GM23338 (cell line): ENCODE measurements at regions not wholly inside any gene's neighbourhood (a gene's known extent, or its start where the extent isn't known, plus 50 kb on each side); places are given as distances from the start of the nearest gene placed in this dataset.

Experiments
- ATAC-seq: fragments of 200-7000 bp; cut with Tn5 transposase; 3 replicates; pipeline ENCODE4 v1.9.1; 2020
- DNase-seq: peaks from one replicate; pipeline ENCODE4 v3.0.0-alpha.2; 2015; ENCODE audit warnings: low spot score
- H2AFZ ChIP-seq: fragments of 200-600 bp; sonication (generic); 2 replicates; pipeline ENCODE4 v1.8.0; 2016; ENCODE audit warnings: antibody characterized with exemption, mild to moderate bottlenecking, moderate library complexity
- H3F3A ChIP-seq: fragments of 200-600 bp; sonication (generic); replicated peaks from 2 replicates; pipeline ENCODE4 v1.8.0; 2017; ENCODE audit warnings: antibody characterized with exemption, mixed run types, low read depth
- H3K27ac ChIP-seq: fragments of 200-600 bp; sonication (generic); 2 replicates; pipeline ENCODE4 v1.6.1; 2016; ENCODE audit warnings: low read depth
- H3K27me3 ChIP-seq: fragments of 200-600 bp; sonication (generic); 2 replicates; pipeline ENCODE4 v1.8.0; 2016; ENCODE audit warnings: mild to moderate bottlenecking, mixed run types, moderate library complexity; ENCODE audit not compliant: insufficient read depth
- H3K36me3 ChIP-seq: fragments of 200-600 bp; sonication (generic); 2 replicates; pipeline ENCODE4 v1.8.0; 2016; ENCODE audit warnings: mild to moderate bottlenecking; ENCODE audit not compliant: insufficient read depth
- H3K4me1 ChIP-seq: fragments of 200-600 bp; sonication (generic); 2 replicates; pipeline ENCODE4 v1.8.0; 2016; ENCODE audit warnings: mild to moderate bottlenecking, moderate library complexity; ENCODE audit not compliant: insufficient read depth
- H3K4me2 ChIP-seq: fragments of 200-600 bp; sonication (generic); 2 replicates; pipeline ENCODE4 v1.7.1; 2017; ENCODE audit warnings: mixed run types
- H3K4me3 ChIP-seq: fragments of 200-600 bp; sonication (generic); 2 replicates; pipeline ENCODE4 v1.6.1; 2016; ENCODE audit warnings: mixed run types
- H3K79me2 ChIP-seq: fragments of 200-600 bp; sonication (generic); replicated peaks from 2 replicates; pipeline ENCODE4 v1.8.0; 2017; ENCODE audit warnings: mild to moderate bottlenecking; ENCODE audit not compliant: insufficient read depth
- H3K9me2 ChIP-seq: fragments of 200-600 bp; sonication (generic); 2 replicates; pipeline ENCODE4 v1.8.0; 2017; ENCODE audit not compliant: insufficient read depth
- H4K20me1 ChIP-seq: fragments of 200-600 bp; sonication (generic); replicated peaks from 2 replicates; pipeline ENCODE4 v1.8.0; 2017; ENCODE audit warnings: mild to moderate bottlenecking; ENCODE audit not compliant: insufficient read depth
- H3K27ac Mint-ChIP-seq: 2 replicates; pipeline ENCODE4 v1.8.0; 2020; ENCODE audit warnings: inconsistent platforms, mild to moderate bottlenecking, moderate library complexity, mixed read lengths
- H3K27me3 Mint-ChIP-seq: 3 replicates; pipeline ENCODE4 v1.8.0; 2022; ENCODE audit warnings: low read depth, mild to moderate bottlenecking, moderate library complexity, mixed read lengths, inconsistent platforms; ENCODE audit not compliant: insufficient read depth, poor library complexity
- H3K36me3 Mint-ChIP-seq: 3 replicates; pipeline ENCODE4 v1.8.0; 2021; ENCODE audit warnings: low read depth, mild to moderate bottlenecking, inconsistent platforms, moderate library complexity, mixed read lengths
- H3K4me1 Mint-ChIP-seq: 3 replicates; pipeline ENCODE4 v1.8.0; 2020; ENCODE audit warnings: mild to moderate bottlenecking, inconsistent platforms, mixed read lengths
- H3K4me3 Mint-ChIP-seq: 3 replicates; pipeline ENCODE4 v1.8.0; 2021; ENCODE audit warnings: moderate library complexity, mild to moderate bottlenecking, inconsistent platforms, mixed read lengths
- H3K9me3 Mint-ChIP-seq: 3 replicates; pipeline ENCODE4 v1.8.0; 2020; ENCODE audit warnings: moderate library complexity, mild to moderate bottlenecking, inconsistent platforms, mixed read lengths
- CREB1 ChIP-seq: fragments of 250-450 bp; sonication (Bioruptor Pico); IDR thresholded peaks from 2 replicates; pipeline ENCODE4 v1.5.0; 2020; ENCODE audit warnings: low read depth, mild to moderate bottlenecking, moderate library complexity
- EZH2 ChIP-seq: fragments of 200-600 bp; sonication (generic); IDR thresholded peaks from one replicate; pipeline ENCODE4 v1.8.0; 2017; ENCODE audit warnings: antibody characterized with exemption, mild to moderate bottlenecking, low read depth; ENCODE audit not compliant: unreplicated experiment
- EZH2phosphoT487 ChIP-seq: fragments of 200-600 bp; sonication (generic); IDR thresholded peaks from one replicate; pipeline ENCODE4 v1.8.1; 2018; ENCODE audit warnings: antibody characterized with exemption; ENCODE audit not compliant: unreplicated experiment
- JUNB ChIP-seq: IDR thresholded peaks from one replicate; pipeline ENCODE4 v1.6.1; 2016; ENCODE audit warnings: antibody characterized with exemption; ENCODE audit not compliant: unreplicated experiment
- NANOG ChIP-seq: IDR thresholded peaks from 2 replicates; pipeline ENCODE4 v1.6.1; 2016; ENCODE audit warnings: antibody characterized with exemption, borderline replicate concordance
- POLR2AphosphoS5 ChIP-seq: IDR thresholded peaks from 2 replicates; pipeline ENCODE4 v1.6.1; 2016; ENCODE audit warnings: antibody characterized with exemption, low read depth
- ZNF114 ChIP-seq: fragments of 250-450 bp; sonication (Bioruptor Pico); IDR thresholded peaks from 2 replicates; pipeline ENCODE4 v1.5.0; 2020; ENCODE audit warnings: mild to moderate bottlenecking, moderate library complexity
- ZNF331 ChIP-seq: fragments of 250-450 bp; sonication (Bioruptor Pico); IDR thresholded peaks from 2 replicates; pipeline ENCODE4 v1.5.0; 2020; ENCODE audit warnings: low read depth, mild to moderate bottlenecking, moderate library complexity
- TF ChIP-seq, protein P1 (sequence below): fragments of 250-450 bp; sonication (Bioruptor Pico); IDR thresholded peaks from 2 replicates; pipeline ENCODE4 v1.5.0; 2020; ENCODE audit warnings: mild to moderate bottlenecking, moderate library complexity
- TF ChIP-seq, protein P2 (sequence below), 2 experiments: fragments of 200-600 bp in 1 of 2; sonication (generic) in 1 of 2; conservative IDR thresholded peaks; 2 replicates each; pipeline versions ENCODE4 v1.5.1 to v1.6.1; 2016 to 2017; ENCODE audit warnings: antibody characterized with exemption in 2 of 2, low read depth in 2 of 2, mild to moderate bottlenecking in 2 of 2, moderate library complexity in 1 of 2

DNA sequence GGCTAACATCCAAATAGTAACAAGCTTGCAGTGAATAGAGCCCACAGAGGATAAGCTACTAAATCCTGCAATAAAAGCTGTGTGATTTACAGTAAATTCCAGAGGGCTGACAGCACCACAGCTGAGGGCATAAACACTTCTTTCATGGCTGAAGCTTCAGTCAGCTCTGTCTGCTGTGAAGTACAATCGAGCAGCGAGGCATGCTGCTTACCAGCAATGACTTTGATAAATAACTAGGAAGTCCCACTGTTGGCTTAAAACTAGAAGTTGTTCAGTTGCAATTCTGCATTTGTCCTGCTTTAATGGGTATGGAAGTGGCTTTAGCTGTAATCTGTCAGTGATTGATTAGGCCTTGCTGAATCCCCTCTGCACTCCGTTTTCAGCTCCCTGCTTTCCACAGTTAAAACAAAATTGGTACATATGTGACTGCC, 65.2 kb upstream of the FIGN start:
- Histone ChIP-seq H3K4me3 (no peak overlapping the region), H4K20me1 (no peaks in the 10 kb centered on the region), H3K27ac (no peak overlapping the region), H3K9me2 (no peaks in the 10 kb centered on the region), H3K36me3 (no peaks in the 10 kb centered on the region), H3F3A (no peaks in the 10 kb centered on the region), H3K4me2 (no peak overlapping the region), H3K79me2 (no peaks in the 10 kb centered on the region), H3K4me1 (no peaks in the 10 kb centered on the region), H3K27me3 (no peaks in the 10 kb centered on the region), H2AFZ (0 out of 2 replicates have a peak overlapping the region, but pooled peaks have one; percentile 30)
- H3K27me3 Mint-ChIP-seq: no peaks in the 10 kb centered on the region
- no peaks in the 10 kb centered on the region for H3K9me3 Mint-ChIP-seq
- H3K4me1 Mint-ChIP-seq: no peaks in the 10 kb centered on the region; the same call in 2 of the 3 replicates
- no peak for TF ChIP-seq ZNF114
- TF ChIP-seq EZH2: no peak
- no peak for TF ChIP-seq NANOG
- no peak for TF ChIP-seq EZH2phosphoT487
- no peak for TF ChIP-seq ZNF331 (CRISPR knock-in tag)
- no peak for TF ChIP-seq CREB1 (CRISPR knock-in tag)
- no peak for TF ChIP-seq POLR2AphosphoS5
- TF ChIP-seq, protein P1, sequence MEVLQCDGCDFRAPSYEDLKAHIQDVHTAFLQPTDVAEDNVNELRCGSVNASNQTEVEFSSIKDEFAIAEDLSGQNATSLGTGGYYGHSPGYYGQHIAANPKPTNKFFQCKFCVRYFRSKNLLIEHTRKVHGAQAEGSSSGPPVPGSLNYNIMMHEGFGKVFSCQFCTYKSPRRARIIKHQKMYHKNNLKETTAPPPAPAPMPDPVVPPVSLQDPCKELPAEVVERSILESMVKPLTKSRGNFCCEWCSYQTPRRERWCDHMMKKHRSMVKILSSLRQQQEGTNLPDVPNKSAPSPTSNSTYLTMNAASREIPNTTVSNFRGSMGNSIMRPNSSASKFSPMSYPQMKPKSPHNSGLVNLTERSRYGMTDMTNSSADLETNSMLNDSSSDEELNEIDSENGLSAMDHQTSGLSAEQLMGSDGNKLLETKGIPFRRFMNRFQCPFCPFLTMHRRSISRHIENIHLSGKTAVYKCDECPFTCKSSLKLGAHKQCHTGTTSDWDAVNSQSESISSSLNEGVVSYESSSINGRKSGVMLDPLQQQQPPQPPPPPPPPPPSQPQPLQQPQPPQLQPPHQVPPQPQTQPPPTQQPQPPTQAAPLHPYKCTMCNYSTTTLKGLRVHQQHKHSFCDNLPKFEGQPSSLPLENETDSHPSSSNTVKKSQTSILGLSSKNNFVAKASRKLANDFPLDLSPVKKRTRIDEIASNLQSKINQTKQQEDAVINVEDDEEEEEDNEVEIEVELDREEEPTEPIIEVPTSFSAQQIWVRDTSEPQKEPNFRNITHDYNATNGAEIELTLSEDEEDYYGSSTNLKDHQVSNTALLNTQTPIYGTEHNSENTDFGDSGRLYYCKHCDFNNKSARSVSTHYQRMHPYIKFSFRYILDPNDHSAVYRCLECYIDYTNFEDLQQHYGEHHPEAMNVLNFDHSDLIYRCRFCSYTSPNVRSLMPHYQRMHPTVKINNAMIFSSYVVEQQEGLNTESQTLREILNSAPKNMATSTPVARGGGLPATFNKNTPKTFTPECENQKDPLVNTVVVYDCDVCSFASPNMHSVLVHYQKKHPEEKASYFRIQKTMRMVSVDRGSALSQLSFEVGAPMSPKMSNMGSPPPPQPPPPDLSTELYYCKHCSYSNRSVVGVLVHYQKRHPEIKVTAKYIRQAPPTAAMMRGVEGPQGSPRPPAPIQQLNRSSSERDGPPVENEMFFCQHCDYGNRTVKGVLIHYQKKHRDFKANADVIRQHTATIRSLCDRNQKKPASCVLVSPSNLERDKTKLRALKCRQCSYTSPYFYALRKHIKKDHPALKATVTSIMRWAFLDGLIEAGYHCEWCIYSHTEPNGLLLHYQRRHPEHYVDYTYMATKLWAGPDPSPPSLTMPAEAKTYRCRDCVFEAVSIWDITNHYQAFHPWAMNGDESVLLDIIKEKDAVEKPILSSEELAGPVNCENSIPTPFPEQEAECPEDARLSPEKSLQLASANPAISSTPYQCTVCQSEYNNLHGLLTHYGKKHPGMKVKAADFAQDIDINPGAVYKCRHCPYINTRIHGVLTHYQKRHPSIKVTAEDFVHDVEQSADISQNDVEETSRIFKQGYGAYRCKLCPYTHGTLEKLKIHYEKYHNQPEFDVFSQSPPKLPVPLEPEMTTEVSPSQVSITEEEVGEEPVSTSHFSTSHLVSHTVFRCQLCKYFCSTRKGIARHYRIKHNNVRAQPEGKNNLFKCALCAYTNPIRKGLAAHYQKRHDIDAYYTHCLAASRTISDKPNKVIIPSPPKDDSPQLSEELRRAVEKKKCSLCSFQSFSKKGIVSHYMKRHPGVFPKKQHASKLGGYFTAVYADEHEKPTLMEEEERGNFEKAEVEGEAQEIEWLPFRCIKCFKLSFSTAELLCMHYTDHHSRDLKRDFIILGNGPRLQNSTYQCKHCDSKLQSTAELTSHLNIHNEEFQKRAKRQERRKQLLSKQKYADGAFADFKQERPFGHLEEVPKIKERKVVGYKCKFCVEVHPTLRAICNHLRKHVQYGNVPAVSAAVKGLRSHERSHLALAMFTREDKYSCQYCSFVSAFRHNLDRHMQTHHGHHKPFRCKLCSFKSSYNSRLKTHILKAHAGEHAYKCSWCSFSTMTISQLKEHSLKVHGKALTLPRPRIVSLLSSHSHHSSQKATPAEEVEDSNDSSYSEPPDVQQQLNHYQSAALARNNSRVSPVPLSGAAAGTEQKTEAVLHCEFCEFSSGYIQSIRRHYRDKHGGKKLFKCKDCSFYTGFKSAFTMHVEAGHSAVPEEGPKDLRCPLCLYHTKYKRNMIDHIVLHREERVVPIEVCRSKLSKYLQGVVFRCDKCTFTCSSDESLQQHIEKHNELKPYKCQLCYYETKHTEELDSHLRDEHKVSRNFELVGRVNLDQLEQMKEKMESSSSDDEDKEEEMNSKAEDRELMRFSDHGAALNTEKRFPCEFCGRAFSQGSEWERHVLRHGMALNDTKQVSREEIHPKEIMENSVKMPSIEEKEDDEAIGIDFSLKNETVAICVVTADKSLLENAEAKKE (CRISPR knock-in tag): no peak
- no peak for TF ChIP-seq JUNB
- TF ChIP-seq, protein P2, sequence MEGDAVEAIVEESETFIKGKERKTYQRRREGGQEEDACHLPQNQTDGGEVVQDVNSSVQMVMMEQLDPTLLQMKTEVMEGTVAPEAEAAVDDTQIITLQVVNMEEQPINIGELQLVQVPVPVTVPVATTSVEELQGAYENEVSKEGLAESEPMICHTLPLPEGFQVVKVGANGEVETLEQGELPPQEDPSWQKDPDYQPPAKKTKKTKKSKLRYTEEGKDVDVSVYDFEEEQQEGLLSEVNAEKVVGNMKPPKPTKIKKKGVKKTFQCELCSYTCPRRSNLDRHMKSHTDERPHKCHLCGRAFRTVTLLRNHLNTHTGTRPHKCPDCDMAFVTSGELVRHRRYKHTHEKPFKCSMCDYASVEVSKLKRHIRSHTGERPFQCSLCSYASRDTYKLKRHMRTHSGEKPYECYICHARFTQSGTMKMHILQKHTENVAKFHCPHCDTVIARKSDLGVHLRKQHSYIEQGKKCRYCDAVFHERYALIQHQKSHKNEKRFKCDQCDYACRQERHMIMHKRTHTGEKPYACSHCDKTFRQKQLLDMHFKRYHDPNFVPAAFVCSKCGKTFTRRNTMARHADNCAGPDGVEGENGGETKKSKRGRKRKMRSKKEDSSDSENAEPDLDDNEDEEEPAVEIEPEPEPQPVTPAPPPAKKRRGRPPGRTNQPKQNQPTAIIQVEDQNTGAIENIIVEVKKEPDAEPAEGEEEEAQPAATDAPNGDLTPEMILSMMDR (conservative IDR thresholded peaks at IDR 0.05; ENCODE audit: low read depth in 2 of 2): no peak
- no peaks in the 10 kb centered on the region for H3K36me3 Mint-ChIP-seq
- no peak for DNase-seq
- ATAC-seq: peak; percentile 52; the same call in 1 of the 3 replicates
- H3K4me3 Mint-ChIP-seq: no peak overlapping the region
- no peak overlapping the region for H3K27ac Mint-ChIP-seq
